Keratinocyte (primary cell): ENCODE measurements at regions not wholly inside any gene's neighbourhood (a gene's known extent, or its start where the extent isn't known, plus 50 kb on each side); places are given as distances from the start of the nearest gene placed in this dataset.

Experiments used
- DNase-seq: peaks from one replicate; pipeline ENCODE4 v3.0.0-alpha.2; 2011; ENCODE audit warnings: low read depth, missing footprints, low spot score
- FAIRE-seq: peaks from 2 replicates; lab custom pipeline; 2011; peaks lifted over from hg19 to GRCh38; lab: Jason Lieb, UNC
- H2AFZ ChIP-seq: 2 replicates; pipeline ENCODE4 v1.6.0; 2012; ENCODE audit warnings: low read length, control low read depth, inconsistent platforms; ENCODE audit not compliant: control insufficient read depth
- H3K27ac ChIP-seq: 2 replicates; pipeline ENCODE4 v1.5.1; 2011; ENCODE audit warnings: low read length; ENCODE audit not compliant: control insufficient read depth, insufficient read depth
- H3K27me3 ChIP-seq: 3 replicates; pipeline ENCODE4 v1.6.0; 2011; ENCODE audit warnings: low read length; ENCODE audit not compliant: control insufficient read depth, insufficient read depth; ENCODE audit errors: extremely low read depth
- H3K36me3 ChIP-seq, 2 experiments: 2 replicates in 1 of 2; 3 replicates in 1 of 2; pipeline ENCODE4 v1.5.1; 2011; ENCODE audit warnings: low read length in 2 of 2, mild to moderate bottlenecking in 1 of 2; ENCODE audit not compliant: control insufficient read depth in 2 of 2, insufficient read depth in 2 of 2; ENCODE audit errors: extremely low read depth in 1 of 2
- H3K4me1 ChIP-seq: 3 replicates; pipeline ENCODE4 v1.5.1; 2011; ENCODE audit warnings: low read length; ENCODE audit not compliant: control insufficient read depth, insufficient read depth; ENCODE audit errors: extremely low read depth
- H3K4me2 ChIP-seq: 3 replicates; pipeline ENCODE4 v1.6.0; 2011; ENCODE audit warnings: low read depth, low read length; ENCODE audit not compliant: control insufficient read depth, insufficient read depth; ENCODE audit errors: extremely low read depth
- H3K4me3 ChIP-seq, 3 experiments: fragments of 200-600 bp in 1 of 3; sonication (generic) in 1 of 3; 2 replicates in 2 of 3; 3 replicates in 1 of 3; pipeline ENCODE4 v1.5.1; 2011 to 2016; ENCODE audit warnings: low read length in 3 of 3, mild to moderate bottlenecking in 3 of 3, control low read depth in 2 of 3, inconsistent platforms in 1 of 3, low read depth in 1 of 3, mixed read lengths in 1 of 3, mixed run types in 1 of 3, moderate library complexity in 1 of 3; ENCODE audit not compliant: control insufficient read depth in 2 of 3, insufficient read depth in 2 of 3; ENCODE audit errors: extremely low read depth in 1 of 3
- H3K79me2 ChIP-seq: 2 replicates; pipeline ENCODE4 v1.6.0; 2012; ENCODE audit warnings: low read length; ENCODE audit not compliant: control insufficient read depth, insufficient read depth
- H3K9ac ChIP-seq: 3 replicates; pipeline ENCODE4 v1.6.0; 2011; ENCODE audit warnings: low read length; ENCODE audit not compliant: control insufficient read depth, insufficient read depth; ENCODE audit errors: extremely low read depth
- H3K9me1 ChIP-seq: 3 replicates; pipeline ENCODE4 v1.6.0; 2011; ENCODE audit warnings: low read length; ENCODE audit not compliant: control insufficient read depth, insufficient read depth; ENCODE audit errors: extremely low read depth
- H3K9me3 ChIP-seq: 2 replicates; pipeline ENCODE4 v1.5.1; 2012; ENCODE audit warnings: low read depth, low read length; ENCODE audit not compliant: control insufficient read depth
- H4K20me1 ChIP-seq: 3 replicates; pipeline ENCODE4 v1.6.0; 2011; ENCODE audit warnings: low read length; ENCODE audit not compliant: control insufficient read depth, insufficient read depth; ENCODE audit errors: extremely low read depth
- EZH2 ChIP-seq: IDR thresholded peaks from one replicate; pipeline ENCODE4 v1.6.1; 2012; ENCODE audit warnings: inconsistent platforms, mild to moderate bottlenecking, low read length, moderate library complexity
- dilution Hi-C: fragments of 300-500 bp; cut with MboI; formaldehyde crosslinking; loops from one replicate; pipeline ENCODE4 v1.7.0; 2020; ENCODE audit warnings: low sequenced_read_pairs; ENCODE audit not compliant: extremely low pct_ligation_motif_present
- TF ChIP-seq, protein P1 (sequence below), 3 experiments: IDR thresholded peaks in 1 of 3; conservative IDR thresholded peaks in 1 of 3; optimal IDR thresholded peaks in 1 of 3; 2 replicates in 2 of 3; 3 replicates in 1 of 3; pipeline versions ENCODE3 to v1.5.1; 2011; ENCODE audit warnings: low read length in 3 of 3, mild to moderate bottlenecking in 3 of 3, moderate library complexity in 2 of 3, control low read depth in 1 of 3, inconsistent platforms in 1 of 3; ENCODE audit not compliant: insufficient read depth in 2 of 3; ENCODE audit errors: extremely low read depth in 1 of 3

DNA sequence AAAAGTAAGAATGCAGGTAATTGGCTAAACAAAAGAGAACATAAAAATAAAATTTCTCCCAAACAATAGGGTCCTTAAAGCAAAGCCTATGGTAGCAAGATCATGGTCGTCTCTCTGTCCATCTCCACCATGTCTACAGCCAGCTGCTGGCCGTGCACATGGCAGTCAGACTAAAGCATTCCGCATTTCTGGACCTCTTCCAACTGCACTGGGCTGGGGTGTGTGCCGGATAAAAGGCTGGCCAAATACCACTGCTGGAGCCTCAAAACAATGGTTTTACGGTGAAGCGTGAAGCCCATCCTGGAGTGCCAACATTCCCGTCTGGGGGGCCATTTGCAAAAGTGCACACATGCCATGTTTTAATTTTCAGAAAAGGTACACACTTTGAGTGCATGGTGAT is 74.8 kb upstream of the PIEZO2 start:
- DNase-seq = no peak
- Histone ChIP-seq H3K4me3 (no peak overlapping the region), H3K4me2 (no peak overlapping the region), H3K9ac (no peak overlapping the region), H3K27me3 (no peaks in the 10 kb centered on the region), H3K36me3 (no peaks in the 10 kb centered on the region), H3K9me3 (no peaks in the 10 kb centered on the region), H3K9me1 (no peaks in the 10 kb centered on the region), H4K20me1 (no peaks in the 10 kb centered on the region), H3K79me2 (no peaks in the 10 kb centered on the region), H2AFZ (no peak overlapping the region), H3K4me1 (no peaks in the 10 kb centered on the region), H3K27ac (no peak overlapping the region)
- no peak for TF ChIP-seq EZH2
- TF ChIP-seq, protein P1, sequence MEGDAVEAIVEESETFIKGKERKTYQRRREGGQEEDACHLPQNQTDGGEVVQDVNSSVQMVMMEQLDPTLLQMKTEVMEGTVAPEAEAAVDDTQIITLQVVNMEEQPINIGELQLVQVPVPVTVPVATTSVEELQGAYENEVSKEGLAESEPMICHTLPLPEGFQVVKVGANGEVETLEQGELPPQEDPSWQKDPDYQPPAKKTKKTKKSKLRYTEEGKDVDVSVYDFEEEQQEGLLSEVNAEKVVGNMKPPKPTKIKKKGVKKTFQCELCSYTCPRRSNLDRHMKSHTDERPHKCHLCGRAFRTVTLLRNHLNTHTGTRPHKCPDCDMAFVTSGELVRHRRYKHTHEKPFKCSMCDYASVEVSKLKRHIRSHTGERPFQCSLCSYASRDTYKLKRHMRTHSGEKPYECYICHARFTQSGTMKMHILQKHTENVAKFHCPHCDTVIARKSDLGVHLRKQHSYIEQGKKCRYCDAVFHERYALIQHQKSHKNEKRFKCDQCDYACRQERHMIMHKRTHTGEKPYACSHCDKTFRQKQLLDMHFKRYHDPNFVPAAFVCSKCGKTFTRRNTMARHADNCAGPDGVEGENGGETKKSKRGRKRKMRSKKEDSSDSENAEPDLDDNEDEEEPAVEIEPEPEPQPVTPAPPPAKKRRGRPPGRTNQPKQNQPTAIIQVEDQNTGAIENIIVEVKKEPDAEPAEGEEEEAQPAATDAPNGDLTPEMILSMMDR (optimal IDR thresholded peaks at IDR 0.05 in 1 of 3, IDR thresholded peaks at IDR 0.05 in 1 of 3, conservative IDR thresholded peaks at IDR 0.05 in 1 of 3; ENCODE audit: extremely low read depth in 1 of 3, insufficient read depth in 2 of 3, low read length in 3 of 3) = no peak
- dilution Hi-C loops = no loop called here
- FAIRE-seq = no peak

DNA sequence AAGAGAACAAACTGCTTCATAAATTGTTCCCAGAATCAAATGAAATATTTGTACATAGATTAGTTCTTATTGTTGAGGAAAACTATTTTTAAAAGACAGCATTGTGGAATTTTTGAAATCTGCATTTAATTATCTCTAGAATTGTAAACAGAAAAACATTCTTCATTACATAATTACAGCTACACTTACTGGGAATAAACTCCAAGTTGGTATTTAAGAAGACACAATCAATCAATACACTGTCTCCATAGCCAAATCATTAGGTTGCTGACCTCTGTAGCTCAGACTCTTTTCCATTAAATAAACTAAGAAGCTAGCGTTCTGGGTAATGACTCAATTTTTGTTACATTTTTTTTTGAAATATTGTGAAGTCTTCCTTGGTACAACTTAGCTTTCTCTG is 70.2 kb upstream of the PIEZO2 start:
- DNase-seq = no peak

More for the DNA sequence above, 70.2 kb upstream of the PIEZO2 start:
- Histone ChIP-seq H3K9ac (no peak overlapping the region), H3K4me2 (no peak overlapping the region), H3K27ac (no peak overlapping the region), H3K9me3 (no peaks in the 10 kb centered on the region), H4K20me1 (no peaks in the 10 kb centered on the region), H3K36me3 (no peaks in the 10 kb centered on the region), H3K27me3 (no peaks in the 10 kb centered on the region), H2AFZ (no peak overlapping the region), H3K79me2 (no peaks in the 10 kb centered on the region), H3K4me3 (no peak overlapping the region), H3K9me1 (no peaks in the 10 kb centered on the region), H3K4me1 (no peaks in the 10 kb centered on the region)
- dilution Hi-C loops = no loop called here
- TF ChIP-seq, protein P1 (optimal IDR thresholded peaks at IDR 0.05 in 1 of 3, IDR thresholded peaks at IDR 0.05 in 1 of 3, conservative IDR thresholded peaks at IDR 0.05 in 1 of 3; ENCODE audit: extremely low read depth in 1 of 3, insufficient read depth in 2 of 3, low read length in 3 of 3) = no peak
- TF ChIP-seq EZH2 = no peak
- FAIRE-seq = no peak
